Tibial artery (tissue), 4 donors: ENCODE measurements at regions not wholly inside any gene's neighbourhood (a gene's known extent, or its start where the extent isn't known, plus 50 kb on each side); places are given as distances from the start of the nearest gene placed in this dataset.
"Not testable (repeated sequence)": the region's sequence is repeated elsewhere in the genome, so short reads cannot be mapped to it uniquely, and the experiment has no call there.

Experiments
- DNase-seq, 2 donors: peaks; one replicate each; pipeline ENCODE4 v3.0.0-alpha.2; 2019
- H3K27ac ChIP-seq, 2 donors: fragments of 200-600 bp; sonication (generic) in 1 of 2; 1 replicate in 1 of 2; 2 replicates in 1 of 2; pipeline ENCODE4 v1.5.1; 2018 to 2019; ENCODE audit warnings: mild to moderate bottlenecking in 1 of 2
- H3K27me3 ChIP-seq, 2 donors: fragments of 200-600 bp; sonication (generic) in 1 of 2; one replicate each; pipeline versions ENCODE4 v1.5.1 to v1.6.0; 2016 to 2019
- H3K36me3 ChIP-seq, 3 donors: fragments of 200-600 bp; sonication (generic) in 2 of 3; one replicate each; pipeline ENCODE4 v1.5.1; 2016 to 2019; ENCODE audit warnings: mild to moderate bottlenecking in 2 of 3
- H3K4me1 ChIP-seq, 4 donors: fragments of 200-600 bp; sonication (generic) in 2 of 4; 1 replicate in 3 of 4; 2 replicates in 1 of 4; pipeline ENCODE4 v1.5.1; 2016 to 2019
- H3K4me3 ChIP-seq, 2 donors: fragments of 200-600 bp; sonication (generic) in 1 of 2; 1 replicate in 1 of 2; 2 replicates in 1 of 2; pipeline ENCODE4 v1.5.1; 2018 to 2019; ENCODE audit warnings: mild to moderate bottlenecking in 2 of 2
- H3K9me3 ChIP-seq, 3 donors: fragments of 200-600 bp; sonication (generic) in 1 of 3; one replicate each; pipeline ENCODE4 v1.5.1; 2016 to 2019
- CTCF ChIP-seq, 2 experiments: fragments of 200-600 bp in 1 of 2; fragments of 450-650 bp in 1 of 2; IDR thresholded peaks; one replicate each; pipeline ENCODE4 v1.5.1; 2017 to 2019; ENCODE audit warnings: antibody characterized with exemption in 2 of 2, mild to moderate bottlenecking in 1 of 2, moderate library complexity in 1 of 2
- intact Hi-C: fragments of 100-400 bp; cut with DNase I; formaldehyde crosslinking; loops from one replicate; pipeline ENCODE4 v1.15.0; 2023; ENCODE audit warnings: low total_unique reads

- Histone ChIP-seq H3K9me3 (no peaks in the 10 kb centered on the region), H3K36me3 (no peaks in the 10 kb centered on the region), H3K4me3 (no peak overlapping the region), H3K27ac (no peak overlapping the region), H3K4me1 (no peaks in the 10 kb centered on the region), H3K27me3 (no peaks in the 10 kb centered on the region)
- no peak for DNase-seq
- intact Hi-C loops, result no loop called here
- no peak for TF ChIP-seq CTCF (IDR thresholded peaks at IDR 0.05)
Measured at GRCh38 chr16:26623442-26623841, 443.3 kb upstream of the C16orf82 start.

- DNase-seq, result no peak
- H3K27me3 ChIP-seq, result no peaks in the 10 kb centered on the region
- no peaks in the 10 kb centered on the region for H3K4me1 ChIP-seq
- no peaks in the 10 kb centered on the region for H3K9me3 ChIP-seq
- H3K27ac ChIP-seq, result no peak overlapping the region
- no peak for TF ChIP-seq CTCF (IDR thresholded peaks at IDR 0.05)
- intact Hi-C loops, result no loop called here
- no peak overlapping the region for H3K4me3 ChIP-seq
- no peaks in the 10 kb centered on the region for H3K36me3 ChIP-seq
Measured at GRCh38 chr16:26627958-26628357, 438.8 kb upstream of the C16orf82 start.

GRCh38 chr16:26631365-26631764 lies 435.4 kb upstream of the C16orf82 start:
- intact Hi-C loops, H3K4me3 ChIP-seq, H3K4me1 ChIP-seq, DNase-seq, H3K27ac ChIP-seq, H3K9me3 ChIP-seq, H3K36me3 ChIP-seq, H3K27me3 ChIP-seq: not testable (repeated sequence)

- no peaks in the 10 kb centered on the region for H3K9me3 ChIP-seq
- H3K4me3 ChIP-seq, result no peak overlapping the region
- intact Hi-C loops, result no loop called here
- no peak for TF ChIP-seq CTCF (IDR thresholded peaks at IDR 0.05)
- H3K27me3 ChIP-seq, result no peaks in the 10 kb centered on the region
- DNase-seq, result no peak
- H3K4me1 ChIP-seq, result no peaks in the 10 kb centered on the region
- no peak overlapping the region for H3K27ac ChIP-seq
- no peaks in the 10 kb centered on the region for H3K36me3 ChIP-seq
Measured at GRCh38 chr16:26642047-26642664, 424.6 kb upstream of the C16orf82 start.

- H3K4me1 ChIP-seq, result no peaks in the 10 kb centered on the region
- H3K27ac ChIP-seq, result no peak overlapping the region
- H3K9me3 ChIP-seq, result no peaks in the 10 kb centered on the region
- no peak for TF ChIP-seq CTCF (IDR thresholded peaks at IDR 0.05)
- H3K4me3 ChIP-seq, result no peak overlapping the region
- no peaks in the 10 kb centered on the region for H3K36me3 ChIP-seq
- intact Hi-C loops, result no loop called here
- no peak for DNase-seq
- H3K27me3 ChIP-seq, result no peaks in the 10 kb centered on the region
Measured at GRCh38 chr16:26643519-26643918, 423.2 kb upstream of the C16orf82 start.

GRCh38 chr16:26644912-26645543 lies 421.7 kb upstream of the C16orf82 start:
- intact Hi-C loops, result no loop called here
- H3K27me3 ChIP-seq, result no peaks in the 10 kb centered on the region

More at GRCh38 chr16:26644912-26645543, 421.7 kb upstream of the C16orf82 start:
- no peak overlapping the region for H3K27ac ChIP-seq
- no peak for TF ChIP-seq CTCF (IDR thresholded peaks at IDR 0.05)
- H3K4me1 ChIP-seq, result no peaks in the 10 kb centered on the region
- H3K36me3 ChIP-seq, result no peaks in the 10 kb centered on the region
- no peaks in the 10 kb centered on the region for H3K9me3 ChIP-seq
- no peak for DNase-seq
- no peak overlapping the region for H3K4me3 ChIP-seq
